ENCODE measurements at regions not wholly inside any gene's neighbourhood (a gene's known extent, or its start where the extent isn't known, plus 50 kb on each side); places are given as distances from the start of the nearest gene placed in this dataset.
"Not testable (repeated sequence)": the region's sequence is repeated elsewhere in the genome, so short reads cannot be mapped to it uniquely, and the experiment has no call there.

- Mint-ChIP-seq H3K4me1 (ENCODE audit: low read depth) (no peaks in the 10 kb centered on the region), H3K4me3 (no peak overlapping the region), H3K27ac (no peak overlapping the region), H3K9me3 (no peaks in the 10 kb centered on the region), H3K36me3 (ENCODE audit: low read depth) (no peaks in the 10 kb centered on the region), H3K27me3 (no peaks in the 10 kb centered on the region)
- no peak overlapping the region for H3K27ac ChIP-seq (ENCODE audit: low read depth in 1 of 2, low read length in 2 of 2)
- peaks cover 0 to 5% of the 10 kb centered on the region in 2 experiments for H3K9me3 ChIP-seq (ENCODE audit: control insufficient read depth in 1 of 2, insufficient read depth in 1 of 2, low read length in 2 of 2)
- no peaks in the 10 kb centered on the region for H3K27me3 ChIP-seq (ENCODE audit: control insufficient read depth in 1 of 2, insufficient read depth in 2 of 2, low read length in 2 of 2)
- TF ChIP-seq CTCF (IDR thresholded peaks at IDR 0.05): no peak
- intact Hi-C loops (cut with DNase I, micrococcal nuclease): no loop called here
- CTCF ChIA-PET: no interaction called here
- POLR2A ChIA-PET: no interaction called here
- DNase-seq (no peak), ATAC-seq (ENCODE audit: poor library complexity) (no peak)
- no peaks in the 10 kb centered on the region for H3K36me3 ChIP-seq (ENCODE audit: insufficient read depth, low read length)
- no peak overlapping the region for H3K4me3 ChIP-seq (ENCODE audit: low read length)
- no peaks in the 10 kb centered on the region for H3K4me1 ChIP-seq (ENCODE audit: insufficient read depth, low read length)
Measured at GRCh38 chr10:2329082-2329481, 591.8 kb upstream of the ADARB2 start.

- no peak overlapping the region for H3K27ac Mint-ChIP-seq
- DNase-seq: no peak
- POLR2A ChIA-PET: no interaction called here
Measured at GRCh38 chr10:2326411-2326810, 589.1 kb upstream of the ADARB2 start.

DNA sequence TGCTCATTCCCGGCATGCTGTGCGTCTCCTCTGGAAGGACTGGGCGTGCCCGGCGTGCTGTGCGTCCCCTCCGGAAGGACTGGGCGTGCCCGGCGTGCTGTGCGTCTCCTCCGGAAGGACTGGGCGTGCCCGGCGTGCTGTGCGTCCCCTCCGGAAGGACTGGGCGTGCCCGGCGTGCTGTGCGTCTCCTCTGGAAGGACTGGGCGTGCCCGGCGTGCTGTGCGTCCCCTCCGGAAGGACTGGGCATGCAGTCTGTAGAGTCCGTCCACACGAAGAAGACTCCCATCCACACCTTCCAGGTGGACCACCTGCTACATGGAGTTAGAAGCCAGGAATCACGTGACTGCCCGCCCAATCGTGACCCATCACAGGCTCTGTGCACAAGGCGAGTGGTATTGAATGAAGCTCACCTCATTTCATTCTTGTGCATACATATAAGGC is 577.7 kb upstream of the ADARB2 start:
- intact Hi-C loops (cut with DNase I, micrococcal nuclease); DNase-seq; H3K9me3 Mint-ChIP-seq; H3K36me3 ChIP-seq (ENCODE audit: insufficient read depth, low read length); H3K4me3 Mint-ChIP-seq; H3K36me3 Mint-ChIP-seq (ENCODE audit: low read depth); H3K4me1 Mint-ChIP-seq (ENCODE audit: low read depth); H3K27me3 ChIP-seq (ENCODE audit: control insufficient read depth in 1 of 2, insufficient read depth in 2 of 2, low read length in 2 of 2); H3K27me3 Mint-ChIP-seq; H3K4me1 ChIP-seq (ENCODE audit: insufficient read depth, low read length); H3K4me3 ChIP-seq (ENCODE audit: low read length); H3K27ac ChIP-seq (ENCODE audit: low read depth in 1 of 2, low read length in 2 of 2); POLR2A ChIA-PET; H3K27ac Mint-ChIP-seq; ATAC-seq (ENCODE audit: poor library complexity); CTCF ChIA-PET: not testable (repeated sequence)
- peaks cover 0 to 18% of the 10 kb centered on the region in 2 experiments for H3K9me3 ChIP-seq (ENCODE audit: control insufficient read depth in 1 of 2, insufficient read depth in 1 of 2, low read length in 2 of 2)

More at GRCh38 chr10:2326411-2326810, 589.1 kb upstream of the ADARB2 start:
- Histone ChIP-seq H3K27me3 (ENCODE audit: control insufficient read depth in 1 of 2, insufficient read depth in 2 of 2, low read length in 2 of 2) (no peaks in the 10 kb centered on the region), H3K4me1 (ENCODE audit: insufficient read depth, low read length) (no peaks in the 10 kb centered on the region), H3K27ac (ENCODE audit: low read depth in 1 of 2, low read length in 2 of 2) (no peak overlapping the region), H3K36me3 (ENCODE audit: insufficient read depth, low read length) (no peaks in the 10 kb centered on the region), H3K9me3 (ENCODE audit: control insufficient read depth in 1 of 2, insufficient read depth in 1 of 2, low read length in 2 of 2) (peaks cover 0 to under 1% of the 10 kb centered on the region in 2 experiments), H3K4me3 (ENCODE audit: low read length) (no peak overlapping the region)
- intact Hi-C loops (cut with DNase I, micrococcal nuclease): no loop called here
- Mint-ChIP-seq H3K36me3 (ENCODE audit: low read depth) (no peaks in the 10 kb centered on the region), H3K27me3 (no peaks in the 10 kb centered on the region), H3K4me3 (no peak overlapping the region), H3K9me3 (no peaks in the 10 kb centered on the region), H3K4me1 (ENCODE audit: low read depth) (no peaks in the 10 kb centered on the region)
- TF ChIP-seq CTCF (IDR thresholded peaks at IDR 0.05): no peak
- CTCF ChIA-PET: no interaction called here
- no peak for ATAC-seq (ENCODE audit: poor library complexity)

DNA sequence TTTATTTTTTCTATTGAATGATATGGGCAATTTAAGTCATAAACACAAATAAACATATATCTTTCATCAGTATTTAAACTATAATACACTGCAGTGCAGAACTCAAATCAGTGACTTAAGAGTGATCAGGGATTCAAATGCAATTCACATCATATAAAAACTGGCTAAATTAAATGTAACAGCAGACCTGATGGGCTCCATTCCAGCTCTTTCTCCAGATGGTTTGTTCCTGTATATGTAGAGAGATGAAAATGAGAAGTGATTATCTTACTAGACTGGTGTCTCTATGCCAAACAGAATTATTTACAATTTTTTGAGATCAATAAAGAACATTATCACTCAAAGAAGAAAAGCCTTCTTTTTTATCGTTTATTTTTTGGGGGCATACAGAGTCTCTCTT is 568.8 kb upstream of the ADARB2 start:
- no peaks in the 10 kb centered on the region for H3K9me3 Mint-ChIP-seq
- Histone ChIP-seq H3K4me3 (ENCODE audit: low read length) (no peak overlapping the region), H3K4me1 (ENCODE audit: insufficient read depth, low read length) (no peaks in the 10 kb centered on the region), H3K27me3 (ENCODE audit: control insufficient read depth in 1 of 2, insufficient read depth in 2 of 2, low read length in 2 of 2) (no peaks in the 10 kb centered on the region), H3K36me3 (ENCODE audit: insufficient read depth, low read length) (no peaks in the 10 kb centered on the region), H3K9me3 (ENCODE audit: control insufficient read depth in 1 of 2, insufficient read depth in 1 of 2, low read length in 2 of 2) (peaks cover 0 to 3% of the 10 kb centered on the region in 2 experiments), H3K27ac (ENCODE audit: low read depth in 1 of 2, low read length in 2 of 2) (no peak overlapping the region)
- DNase-seq (no peak), ATAC-seq (ENCODE audit: poor library complexity) (no peak)
- H3K36me3 Mint-ChIP-seq (ENCODE audit: low read depth): no peaks in the 10 kb centered on the region
- H3K27ac Mint-ChIP-seq: no peak overlapping the region
- intact Hi-C loops (cut with DNase I, micrococcal nuclease): no loop called here
- no peak overlapping the region for H3K4me3 Mint-ChIP-seq
- H3K4me1 Mint-ChIP-seq (ENCODE audit: low read depth): no peaks in the 10 kb centered on the region
- no peak for TF ChIP-seq CTCF (IDR thresholded peaks at IDR 0.05)
- POLR2A ChIA-PET: no interaction called here
- H3K27me3 Mint-ChIP-seq: peaks cover 13% of the 10 kb centered on the region
- CTCF ChIA-PET: no interaction called here
